ENCODE measurements at regions not wholly inside any gene's neighbourhood (a gene's known extent, or its start where the extent isn't known, plus 50 kb on each side); places are given as distances from the start of the nearest gene placed in this dataset.
A peak's percentile ranks its signal among the peaks of the same experiment; 100 is the strongest.

DNA sequence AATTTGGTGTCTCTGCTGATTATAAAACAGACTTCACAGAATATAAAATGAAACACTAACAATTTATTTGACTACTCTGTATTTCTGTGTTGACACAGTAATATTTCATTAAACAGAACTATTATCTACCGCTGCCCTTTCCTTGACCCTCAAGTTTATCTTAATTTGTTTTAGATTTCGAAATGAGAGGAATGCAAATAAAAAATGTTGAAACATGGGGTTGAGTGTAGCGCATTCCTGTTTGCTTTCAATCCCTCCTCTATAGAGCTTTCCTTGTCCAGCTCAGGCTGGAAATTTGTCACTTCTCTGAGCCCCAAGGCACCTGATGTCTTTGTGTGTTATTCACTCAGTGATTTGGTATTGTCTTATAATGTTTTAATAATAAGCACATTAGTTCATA, 550.2 kb downstream of the ZBBX start (continued):
- TF ChIP-seq, protein P1, sequence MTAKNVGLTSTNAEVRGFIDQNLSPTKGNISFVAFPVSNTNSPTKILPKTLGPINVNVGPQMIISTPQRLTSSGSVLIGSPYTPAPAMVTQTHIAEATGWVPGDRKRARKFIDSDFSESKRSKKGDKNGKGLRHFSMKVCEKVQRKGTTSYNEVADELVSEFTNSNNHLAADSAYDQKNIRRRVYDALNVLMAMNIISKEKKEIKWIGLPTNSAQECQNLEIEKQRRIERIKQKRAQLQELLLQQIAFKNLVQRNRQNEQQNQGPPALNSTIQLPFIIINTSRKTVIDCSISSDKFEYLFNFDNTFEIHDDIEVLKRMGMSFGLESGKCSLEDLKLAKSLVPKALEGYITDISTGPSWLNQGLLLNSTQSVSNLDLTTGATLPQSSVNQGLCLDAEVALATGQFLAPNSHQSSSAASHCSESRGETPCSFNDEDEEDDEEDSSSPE (CRISPR knock-in tag; IDR thresholded peaks at IDR 0.05), result peak; percentile 49; the same call in 1 of the 2 replicates
- peak; percentile 80 for TF ChIP-seq FOXK1 (CRISPR knock-in tag; IDR thresholded peaks at IDR 0.05; ENCODE audit: borderline replicate concordance, low read depth)
- TF ChIP-seq ZNF160 (CRISPR knock-in tag; IDR thresholded peaks at IDR 0.05), result no peak
- no peak for TF ChIP-seq ZMYM2 (CRISPR knock-in tag; IDR thresholded peaks at IDR 0.05)
- TF ChIP-seq KAT7 (CRISPR knock-in tag; IDR thresholded peaks at IDR 0.05; ENCODE audit: borderline replicate concordance), result no peak
- no peak for TF ChIP-seq POLR2AphosphoS2 (IDR thresholded peaks at IDR 0.05; ENCODE audit: low read depth, low read length)
- TF ChIP-seq JUNB (CRISPR knock-in tag; IDR thresholded peaks at IDR 0.05; ENCODE audit: borderline replicate concordance), result no peak
- TF ChIP-seq, protein P2, sequence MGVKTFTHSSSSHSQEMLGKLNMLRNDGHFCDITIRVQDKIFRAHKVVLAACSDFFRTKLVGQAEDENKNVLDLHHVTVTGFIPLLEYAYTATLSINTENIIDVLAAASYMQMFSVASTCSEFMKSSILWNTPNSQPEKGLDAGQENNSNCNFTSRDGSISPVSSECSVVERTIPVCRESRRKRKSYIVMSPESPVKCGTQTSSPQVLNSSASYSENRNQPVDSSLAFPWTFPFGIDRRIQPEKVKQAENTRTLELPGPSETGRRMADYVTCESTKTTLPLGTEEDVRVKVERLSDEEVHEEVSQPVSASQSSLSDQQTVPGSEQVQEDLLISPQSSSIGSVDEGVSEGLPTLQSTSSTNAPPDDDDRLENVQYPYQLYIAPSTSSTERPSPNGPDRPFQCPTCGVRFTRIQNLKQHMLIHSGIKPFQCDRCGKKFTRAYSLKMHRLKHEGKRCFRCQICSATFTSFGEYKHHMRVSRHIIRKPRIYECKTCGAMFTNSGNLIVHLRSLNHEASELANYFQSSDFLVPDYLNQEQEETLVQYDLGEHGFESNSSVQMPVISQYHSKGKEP (CRISPR knock-in tag; IDR thresholded peaks at IDR 0.05), result no peak
- TF ChIP-seq SIN3B (IDR thresholded peaks at IDR 0.05; ENCODE audit: low read length), result no peak
- TF ChIP-seq ZNF383 (CRISPR knock-in tag; IDR thresholded peaks at IDR 0.05; ENCODE audit: borderline replicate concordance), result no peak
- TF ChIP-seq ELF4 (CRISPR knock-in tag; IDR thresholded peaks at IDR 0.05; ENCODE audit: borderline replicate concordance), result no peak
- no peak for TF ChIP-seq SYNCRIP (IDR thresholded peaks at IDR 0.05; ENCODE audit: insufficient read depth, low read depth, low read length)
- TF ChIP-seq, protein P3, sequence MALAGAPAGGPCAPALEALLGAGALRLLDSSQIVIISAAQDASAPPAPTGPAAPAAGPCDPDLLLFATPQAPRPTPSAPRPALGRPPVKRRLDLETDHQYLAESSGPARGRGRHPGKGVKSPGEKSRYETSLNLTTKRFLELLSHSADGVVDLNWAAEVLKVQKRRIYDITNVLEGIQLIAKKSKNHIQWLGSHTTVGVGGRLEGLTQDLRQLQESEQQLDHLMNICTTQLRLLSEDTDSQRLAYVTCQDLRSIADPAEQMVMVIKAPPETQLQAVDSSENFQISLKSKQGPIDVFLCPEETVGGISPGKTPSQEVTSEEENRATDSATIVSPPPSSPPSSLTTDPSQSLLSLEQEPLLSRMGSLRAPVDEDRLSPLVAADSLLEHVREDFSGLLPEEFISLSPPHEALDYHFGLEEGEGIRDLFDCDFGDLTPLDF (CRISPR knock-in tag; IDR thresholded peaks at IDR 0.05), result peak; percentile 42; the same call in 1 of the 2 replicates
- no peak for TF ChIP-seq CCAR2 (optimal IDR thresholded peaks at IDR 0.05; ENCODE audit: low read depth, low read length)
- peak; percentile 100 for TF ChIP-seq MIXL1 (CRISPR knock-in tag; IDR thresholded peaks at IDR 0.05)
- TF ChIP-seq ZNF124 (CRISPR knock-in tag; IDR thresholded peaks at IDR 0.05), result peak; percentile 40; the same call in 1 of the 2 replicates
- peak; percentile 94 for TF ChIP-seq TCF7 (IDR thresholded peaks at IDR 0.05; ENCODE audit: low read depth)
- TF ChIP-seq TGIF2 (CRISPR knock-in tag; IDR thresholded peaks at IDR 0.05), result 0 out of 2 replicates have a peak, but pooled peaks have one; percentile 62
- no peak for TF ChIP-seq ZNF569 (CRISPR knock-in tag; IDR thresholded peaks at IDR 0.05; ENCODE audit: borderline replicate concordance)
- no peak for TF ChIP-seq ZNF83 (CRISPR knock-in tag; IDR thresholded peaks at IDR 0.05; ENCODE audit: borderline replicate concordance)
- TF ChIP-seq HNF4A (CRISPR knock-in tag; IDR thresholded peaks at IDR 0.05), result peak; percentile 71
- peak; percentile 100 for TF ChIP-seq NR2F6 (IDR thresholded peaks at IDR 0.05)
- peak; percentile 100 for TF ChIP-seq NR2F6 (CRISPR knock-in tag; IDR thresholded peaks at IDR 0.05)
- no peak for TF ChIP-seq PRMT3 (CRISPR knock-in tag; IDR thresholded peaks at IDR 0.05; ENCODE audit: borderline replicate concordance, low read depth)
- TF ChIP-seq, protein P4, sequence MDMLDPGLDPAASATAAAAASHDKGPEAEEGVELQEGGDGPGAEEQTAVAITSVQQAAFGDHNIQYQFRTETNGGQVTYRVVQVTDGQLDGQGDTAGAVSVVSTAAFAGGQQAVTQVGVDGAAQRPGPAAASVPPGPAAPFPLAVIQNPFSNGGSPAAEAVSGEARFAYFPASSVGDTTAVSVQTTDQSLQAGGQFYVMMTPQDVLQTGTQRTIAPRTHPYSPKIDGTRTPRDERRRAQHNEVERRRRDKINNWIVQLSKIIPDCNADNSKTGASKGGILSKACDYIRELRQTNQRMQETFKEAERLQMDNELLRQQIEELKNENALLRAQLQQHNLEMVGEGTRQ (IDR thresholded peaks at IDR 0.05; ENCODE audit: low read depth, low read length), result no peak
- TF ChIP-seq, protein P4 (CRISPR knock-in tag; IDR thresholded peaks at IDR 0.05; ENCODE audit: borderline replicate concordance), result no peak
- TF ChIP-seq ZEB1 (IDR thresholded peaks at IDR 0.05; ENCODE audit: insufficient replicate concordance, low read depth), result no peak
- no peak for TF ChIP-seq HNRNPK (IDR thresholded peaks at IDR 0.05; ENCODE audit: low read depth, low read length, poor library complexity, severe bottlenecking)

Measured in HepG2 (cell line).